Thyroid gland (tissue), 4 donors: ENCODE measurements at regions not wholly inside any gene's neighbourhood (a gene's known extent, or its start where the extent isn't known, plus 50 kb on each side); places are given as distances from the start of the nearest gene placed in this dataset.

ENCODE experiments used
- DNase-seq, 2 donors: peaks; one replicate each; pipeline ENCODE4 v3.0.0-alpha.2; 2019
- H3K27ac ChIP-seq, 3 donors: fragments of 200-600 bp; sonication (generic); 1 replicate in 2 of 3; 2 replicates in 1 of 3; pipeline ENCODE4 v1.5.1; 2016 to 2019; ENCODE audit warnings: mild to moderate bottlenecking in 1 of 3, moderate library complexity in 1 of 3
- H3K27me3 ChIP-seq: fragments of 200-600 bp; sonication (generic); one replicate; pipeline ENCODE4 v1.5.1; 2019
- H3K36me3 ChIP-seq, 2 donors: fragments of 200-600 bp; sonication (generic); one replicate each; pipeline ENCODE4 v1.5.1; 2016 to 2019
- H3K4me1 ChIP-seq, 2 donors: fragments of 200-600 bp; sonication (generic); one replicate each; pipeline ENCODE4 v1.5.1; 2017 to 2019
- H3K4me3 ChIP-seq, 3 donors: fragments of 200-600 bp; sonication (generic); replicated peaks in 1 of 3; 1 replicate in 2 of 3; 2 replicates in 1 of 3; pipeline ENCODE4 v1.5.1; 2016; ENCODE audit warnings: mild to moderate bottlenecking in 1 of 3
- H3K9me3 ChIP-seq: fragments of 200-600 bp; sonication (generic); one replicate; pipeline ENCODE4 v1.5.1; 2017
- CTCF ChIP-seq, 6 experiments: fragments of 200-600 bp in 3 of 6; fragments of 450-650 bp in 3 of 6; sonication (generic) in 3 of 6; IDR thresholded peaks; one replicate each; pipeline ENCODE4 v1.5.1; 2016 to 2019; ENCODE audit warnings: antibody characterized with exemption in 6 of 6, mild to moderate bottlenecking in 2 of 6, inconsistent platforms in 1 of 6, moderate library complexity in 1 of 6
- POLR2A ChIP-seq, 2 donors: fragments of 450-650 bp; IDR thresholded peaks; one replicate each; pipeline ENCODE4 v1.6.1; 2017; ENCODE audit warnings: antibody characterized with exemption in 2 of 2, mild to moderate bottlenecking in 2 of 2, moderate library complexity in 1 of 2
- WGBS, 2 donors: methylation state at CpG; one replicate each; pipeline ENCODE4 v1.1.5; 2017; 5-methylcytosine and 5-hydroxymethylcytosine counted together
- intact Hi-C: fragments of 100-400 bp; cut with DNase I; formaldehyde crosslinking; loops from one replicate; pipeline ENCODE4 v1.15.1; 2023

- TF ChIP-seq POLR2A (IDR thresholded peaks at IDR 0.05) = no peak
- no peak for TF ChIP-seq CTCF (IDR thresholded peaks at IDR 0.05)
- Histone ChIP-seq H3K4me3 (no peak overlapping the region), H3K9me3 (no peaks in the 10 kb centered on the region), H3K27ac (no peak overlapping the region), H3K27me3 (no peaks in the 10 kb centered on the region), H3K4me1 (no peaks in the 10 kb centered on the region), H3K36me3 (no peaks in the 10 kb centered on the region)
- DNase-seq = no peak
- intact Hi-C loops = no loop called here
- WGBS, 2 donors = 64 to 68% methylated on average over 3 of the region's 3 CpGs
Measured at GRCh38 chr2:234569776-234570430, 73.0 kb upstream of the ARL4C start.

GRCh38 chr2:234566622-234567021, 69.7 kb upstream of the ARL4C start:
- no peak for TF ChIP-seq POLR2A (IDR thresholded peaks at IDR 0.05)
- TF ChIP-seq CTCF (IDR thresholded peaks at IDR 0.05) = no peak
- Histone ChIP-seq H3K4me3 (no peak overlapping the region), H3K4me1 (no peaks in the 10 kb centered on the region), H3K27ac (no peak overlapping the region), H3K9me3 (no peaks in the 10 kb centered on the region), H3K27me3 (no peaks in the 10 kb centered on the region), H3K36me3 (no peaks in the 10 kb centered on the region)
- intact Hi-C loops = no loop called here
- DNase-seq = no peak
- WGBS, 2 donors = 84 to 91% methylated on average over 2 of the region's 2 CpGs

DNA sequence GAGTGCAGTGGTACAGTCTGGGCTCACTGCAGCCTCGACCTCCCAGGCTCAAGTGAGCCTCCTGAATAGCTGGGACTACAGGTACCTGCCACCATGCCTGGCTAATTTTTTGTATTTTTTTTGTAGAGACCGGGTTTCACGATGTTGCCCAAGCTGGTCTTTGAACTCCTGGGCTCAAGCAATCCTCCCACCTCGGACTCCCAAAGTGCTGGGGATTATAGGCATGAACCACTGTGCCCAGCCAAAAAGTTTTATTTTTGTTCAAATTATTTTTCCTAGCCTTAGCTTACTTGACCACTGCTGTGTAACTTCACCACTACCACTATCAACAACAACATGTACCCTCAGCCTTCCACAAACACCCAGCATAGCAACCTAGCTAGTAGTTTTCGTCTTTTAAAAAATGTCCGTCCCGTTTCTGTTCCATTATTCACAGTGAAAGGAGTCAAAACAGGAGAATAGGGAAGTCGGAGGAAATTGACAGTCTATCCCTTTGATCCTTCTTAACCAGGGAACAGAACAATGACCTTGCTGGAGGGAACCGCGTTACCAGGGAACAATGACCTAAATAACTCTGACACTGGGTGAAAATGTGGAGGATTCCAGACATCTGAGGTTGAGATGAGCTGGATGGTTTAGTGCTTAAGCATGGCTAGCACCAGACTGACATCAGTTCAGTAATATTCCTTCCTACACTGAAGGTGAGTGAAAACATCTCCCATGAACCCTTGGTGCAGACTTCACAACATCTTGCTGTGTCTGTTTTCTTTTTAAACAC, 69.2 kb upstream of the ARL4C start:
- Histone ChIP-seq H3K27ac (no peak overlapping the region), H3K4me3 (no peak overlapping the region), H3K36me3 (no peaks in the 10 kb centered on the region), H3K9me3 (no peaks in the 10 kb centered on the region), H3K27me3 (no peaks in the 10 kb centered on the region), H3K4me1 (no peaks in the 10 kb centered on the region)
- intact Hi-C loops = no loop called here
- TF ChIP-seq CTCF (IDR thresholded peaks at IDR 0.05) = no peak
- TF ChIP-seq POLR2A (IDR thresholded peaks at IDR 0.05) = no peak
- no peak for DNase-seq
- WGBS, 2 donors = 82 to 89% methylated on average over 10 of the region's 10 CpGs

DNA sequence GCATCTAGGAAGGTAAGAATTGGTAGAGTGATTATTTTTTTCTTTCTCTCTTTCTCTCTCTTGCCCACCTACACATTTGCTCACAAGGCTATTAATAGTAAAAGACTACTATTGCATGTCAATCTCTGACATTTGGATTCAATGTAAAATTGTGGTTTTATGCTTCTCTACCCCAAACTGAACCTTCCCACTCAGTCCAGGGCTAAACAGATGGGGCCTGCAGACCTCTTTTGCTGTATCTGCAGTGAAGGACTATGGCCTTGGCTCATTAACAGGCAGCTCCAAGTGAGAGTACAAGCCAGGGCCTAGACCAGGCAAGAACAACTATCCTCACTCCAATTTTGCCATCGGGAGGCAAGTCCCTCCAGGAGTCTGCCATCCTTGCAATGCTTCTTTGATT, 68.3 kb upstream of the ARL4C start:
- H3K27ac ChIP-seq = no peak overlapping the region
- no peaks in the 10 kb centered on the region for H3K27me3 ChIP-seq
- no peak for DNase-seq
- WGBS, 2 donors = 62 to 67% methylated on average over 1 of the region's 1 CpG
- no peaks in the 10 kb centered on the region for H3K36me3 ChIP-seq
- no peaks in the 10 kb centered on the region for H3K4me1 ChIP-seq
- no peak for TF ChIP-seq CTCF (IDR thresholded peaks at IDR 0.05)
- TF ChIP-seq POLR2A (IDR thresholded peaks at IDR 0.05) = no peak
- H3K9me3 ChIP-seq = no peaks in the 10 kb centered on the region
- intact Hi-C loops = no loop called here
- no peak overlapping the region for H3K4me3 ChIP-seq

DNA sequence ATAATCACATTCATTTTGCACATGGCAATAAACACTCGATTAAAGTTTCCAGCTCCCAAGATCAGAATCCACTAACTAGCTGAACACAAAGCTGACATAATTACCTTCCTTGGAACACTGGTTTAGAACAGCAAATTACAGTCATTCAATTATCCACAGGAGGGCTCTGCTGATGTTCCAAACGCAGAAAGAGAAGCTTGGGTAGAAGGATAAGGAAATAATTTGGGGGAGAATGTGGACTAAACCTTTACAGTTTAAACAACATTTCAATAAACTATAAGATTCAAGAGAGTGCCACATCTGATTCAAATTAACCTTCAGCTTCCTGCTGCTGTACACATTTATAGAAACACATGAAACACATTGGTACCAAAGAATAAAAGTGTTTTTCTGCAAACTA, 67.8 kb upstream of the ARL4C start:
- no peak for DNase-seq
- 46 to 54% methylated on average over 2 of the region's 2 CpGs for WGBS, 2 donors
- Histone ChIP-seq H3K36me3 (no peaks in the 10 kb centered on the region), H3K4me1 (no peaks in the 10 kb centered on the region), H3K4me3 (no peak overlapping the region), H3K27me3 (no peaks in the 10 kb centered on the region), H3K27ac (no peak overlapping the region), H3K9me3 (no peaks in the 10 kb centered on the region)
- intact Hi-C loops = no loop called here
- TF ChIP-seq CTCF (IDR thresholded peaks at IDR 0.05) (no peak), POLR2A (IDR thresholded peaks at IDR 0.05) (no peak)
